OCI-LY7 (cell line): ENCODE measurements at regions not wholly inside any gene's neighbourhood (a gene's known extent, or its start where the extent isn't known, plus 50 kb on each side); places are given as distances from the start of the nearest gene placed in this dataset.

Experiments used
- BruUV-seq: library from RNA; stranded (reverse); fragments of 400-500 nt; replicated peaks from 2 replicates; lab custom pipeline; 2021; lab: Mats Ljungman, UMichigan
- CTCF ChIA-PET: fragments of 300-600 bp; sonication (Branson Sonifier 250); formaldehyde crosslinking; loops from one replicate; lab custom pipeline; 2022; ENCODE audit warnings: antibody characterized with exemption; ENCODE audit not compliant: unreplicated experiment; lab: Charles Lee
- POLR2A ChIA-PET: fragments of 300-600 bp; sonication (Branson Sonifier 250); formaldehyde crosslinking; loops from one replicate; lab custom pipeline; 2022; ENCODE audit warnings: antibody characterized with exemption; lab: Charles Lee
- DNase-seq: peaks from one replicate; pipeline ENCODE4 v3.0.0-alpha.2; 2015; ENCODE audit warnings: low spot score
- H2AFZ ChIP-seq: fragments of 200-600 bp; sonication (generic), shearing (Covaris generic); 2 replicates; pipeline ENCODE4 v1.6.1; 2014; ENCODE audit warnings: mild to moderate bottlenecking, antibody characterized with exemption, low read length, moderate library complexity
- H3K27ac ChIP-seq: fragments of 200-600 bp; sonication (generic); 2 replicates; pipeline ENCODE4 v1.5.1; 2014; ENCODE audit warnings: mixed run types, low read depth, mild to moderate bottlenecking, moderate library complexity, low read length, inconsistent platforms; ENCODE audit not compliant: poor library complexity, severe bottlenecking
- H3K36me3 ChIP-seq: fragments of 200-600 bp; sonication (generic); 2 replicates; pipeline ENCODE4 v1.6.1; 2014; ENCODE audit warnings: mild to moderate bottlenecking, antibody characterized with exemption, low read length, moderate library complexity, mixed read lengths; ENCODE audit not compliant: insufficient read depth
- H3K4me1 ChIP-seq: fragments of 200-600 bp; sonication (generic); 2 replicates; pipeline ENCODE4 v1.5.1; 2014; ENCODE audit warnings: mild to moderate bottlenecking, low read length; ENCODE audit not compliant: insufficient read depth, poor library complexity, severe bottlenecking
- H3K4me2 ChIP-seq: fragments of 200-600 bp; sonication (generic); 2 replicates; pipeline ENCODE4 v1.6.1; 2014; ENCODE audit warnings: mild to moderate bottlenecking, low read length
- H3K4me3 ChIP-seq: fragments of 200-600 bp; sonication (generic); 2 replicates; pipeline ENCODE4 v1.5.1; 2014; ENCODE audit warnings: mild to moderate bottlenecking, low read depth, low read length; ENCODE audit not compliant: poor library complexity, severe bottlenecking
- H3K79me2 ChIP-seq: fragments of 200-600 bp; sonication (generic); 2 replicates; pipeline ENCODE4 v1.6.1; 2016; ENCODE audit warnings: low read depth, mild to moderate bottlenecking, low read length, moderate library complexity, mixed read lengths; ENCODE audit not compliant: insufficient read depth
- H3K9me2 ChIP-seq: fragments of 200-600 bp; sonication (generic); 2 replicates; pipeline ENCODE4 v1.6.1; 2016; ENCODE audit warnings: mild to moderate bottlenecking, low read length, mixed read lengths; ENCODE audit not compliant: insufficient read depth
- H3K9me3 ChIP-seq: fragments of 200-600 bp; sonication (generic); 2 replicates; pipeline ENCODE4 v1.6.1; 2014; ENCODE audit warnings: mild to moderate bottlenecking, mixed run types, low read length, mixed read lengths
- H4K20me1 ChIP-seq: fragments of 200-600 bp; sonication (generic); 2 replicates; pipeline ENCODE4 v1.6.1; 2014; ENCODE audit warnings: mild to moderate bottlenecking, antibody characterized with exemption, low read length, moderate library complexity, mixed read lengths; ENCODE audit not compliant: insufficient read depth
- CTCF ChIP-seq: fragments of 200-600 bp; sonication (generic); conservative IDR thresholded peaks from 2 replicates; pipeline ENCODE4 v1.5.1; 2014; ENCODE audit warnings: mild to moderate bottlenecking, antibody characterized with exemption, low read length, moderate library complexity, mixed read lengths
- EZH2phosphoT487 ChIP-seq: fragments of 200-600 bp; sonication (generic); IDR thresholded peaks from 2 replicates; pipeline ENCODE4 v1.6.1; 2018; ENCODE audit warnings: low read depth, borderline replicate concordance, mild to moderate bottlenecking, mixed run types, antibody characterized with exemption, low read length, moderate library complexity, mixed read lengths
- intact Hi-C: fragments of 100-400 bp; cut with micrococcal nuclease; formaldehyde crosslinking; loops from one replicate; pipeline ENCODE4 v1.10.0; 2022; ENCODE audit not compliant: unreplicated experiment

GRCh38 chr12:93989949-93990348, 158.4 kb upstream of the PLXNC1 start:
- no peaks in the 10 kb centered on the region for H3K79me2 ChIP-seq
- no TSS peak for BruUV-seq
- POLR2A ChIA-PET = no interaction called here
- no peak overlapping the region for H3K27ac ChIP-seq
- H2AFZ ChIP-seq = no peak overlapping the region
- CTCF ChIA-PET = no interaction called here
- H4K20me1 ChIP-seq = no peaks in the 10 kb centered on the region
- no peak for DNase-seq
- no peaks in the 10 kb centered on the region for H3K4me1 ChIP-seq
- H3K4me3 ChIP-seq = no peak overlapping the region
- H3K9me2 ChIP-seq = no peaks in the 10 kb centered on the region
- no peaks in the 10 kb centered on the region for H3K36me3 ChIP-seq
- no peak overlapping the region for H3K4me2 ChIP-seq
- H3K9me3 ChIP-seq = no peaks in the 10 kb centered on the region
- TF ChIP-seq CTCF (no peak), EZH2phosphoT487 (no peak)
- intact Hi-C loops = no loop called here

- intact Hi-C loops = no loop called here
- Histone ChIP-seq H3K4me2 (no peak overlapping the region), H3K27ac (no peak overlapping the region), H3K9me3 (no peaks in the 10 kb centered on the region), H3K79me2 (no peaks in the 10 kb centered on the region), H2AFZ (no peak overlapping the region), H4K20me1 (no peaks in the 10 kb centered on the region), H3K9me2 (no peaks in the 10 kb centered on the region), H3K4me3 (no peak overlapping the region), H3K4me1 (no peaks in the 10 kb centered on the region), H3K36me3 (no peaks in the 10 kb centered on the region)
- no TSS peak for BruUV-seq
- DNase-seq = no peak
- TF ChIP-seq EZH2phosphoT487 (no peak), CTCF (no peak)
- ChIA-PET POLR2A (interaction anchor here (0.6 kb wide), 1 partner anchor 23 kb away, joined by 3 read pairs; no protein-coding TSS in a partner anchor), CTCF (no interaction called here)
Observed at GRCh38 chr12:93990832-93991803, 157.3 kb upstream of the PLXNC1 start.
